HG03064 (cell line): ENCODE measurements at regions not wholly inside any gene's neighbourhood (a gene's known extent, or its start where the extent isn't known, plus 50 kb on each side); places are given as distances from the start of the nearest gene placed in this dataset.
"Not testable (repeated sequence)": the region's sequence is repeated elsewhere in the genome, so short reads cannot be mapped to it uniquely, and the experiment has no call there.

Experiments
- ATAC-seq: cut with Tn5 transposase; IDR thresholded peaks from one replicate; pipeline ENCODE4 v1.9.1; 2021; ENCODE audit warnings: low read depth; ENCODE audit not compliant: unreplicated experiment

DNA sequence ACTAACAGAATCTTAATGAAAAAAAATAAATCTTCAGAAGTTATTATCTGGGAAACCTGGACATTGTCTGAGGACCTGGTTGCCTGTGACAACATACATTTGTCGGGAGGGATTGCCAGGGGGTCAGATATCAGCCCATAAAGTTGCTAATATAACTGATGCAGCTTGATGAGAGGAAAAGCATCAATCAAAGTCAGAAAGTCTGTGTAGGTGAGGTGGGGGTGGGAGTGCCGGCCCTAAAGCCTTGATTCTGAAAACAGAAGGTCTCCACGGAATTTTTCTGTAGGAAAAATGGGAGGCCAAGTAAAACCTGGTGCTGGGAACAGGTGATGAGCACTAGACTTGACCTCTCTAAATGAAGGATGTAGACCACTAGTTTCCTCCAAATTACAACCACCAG, 281.8 kb downstream of the FGFR2 start:
- no peak for ATAC-seq

GRCh38 chr10:121317374-121317773, 280.9 kb downstream of the FGFR2 start:
- no peak for ATAC-seq

DNA sequence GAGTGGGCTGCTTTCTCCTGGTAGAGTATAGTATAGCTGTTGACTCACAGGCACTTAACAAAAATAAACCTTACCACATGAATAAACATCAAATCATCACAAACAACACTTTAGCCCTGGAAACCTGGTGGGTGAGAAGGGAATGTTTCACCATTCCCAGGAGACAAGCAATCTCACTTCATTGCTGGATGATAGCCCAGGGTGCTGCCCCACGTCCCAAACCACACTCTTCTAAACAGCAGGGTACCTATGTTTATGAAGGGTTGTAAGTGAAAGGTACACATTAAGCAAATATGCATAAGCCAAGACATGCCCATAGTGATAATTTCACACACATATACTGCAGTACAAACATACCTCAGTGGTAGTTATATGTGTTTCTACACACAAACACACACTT, 276.2 kb downstream of the FGFR2 start:
- no peak for ATAC-seq

DNA sequence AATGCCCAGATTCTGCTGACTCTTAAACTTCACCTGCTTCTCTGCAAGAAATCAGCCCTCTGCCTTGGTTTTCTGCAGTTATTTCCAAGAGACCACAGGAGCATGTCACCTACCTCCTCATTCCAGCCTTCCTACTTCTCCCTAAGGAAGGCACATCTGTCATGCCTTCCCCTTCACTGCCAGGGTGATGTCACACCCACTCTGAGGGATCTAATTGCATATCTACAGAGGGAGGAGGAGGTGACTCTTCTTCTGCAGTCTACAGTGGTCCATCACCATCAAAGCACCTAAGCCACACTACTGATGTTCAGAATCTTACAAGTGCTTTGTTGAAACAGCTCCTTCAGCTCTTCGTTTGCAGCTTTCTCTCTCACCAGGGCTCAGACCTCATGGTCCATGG, 275.5 kb downstream of the FGFR2 start:
- no peak for ATAC-seq

DNA sequence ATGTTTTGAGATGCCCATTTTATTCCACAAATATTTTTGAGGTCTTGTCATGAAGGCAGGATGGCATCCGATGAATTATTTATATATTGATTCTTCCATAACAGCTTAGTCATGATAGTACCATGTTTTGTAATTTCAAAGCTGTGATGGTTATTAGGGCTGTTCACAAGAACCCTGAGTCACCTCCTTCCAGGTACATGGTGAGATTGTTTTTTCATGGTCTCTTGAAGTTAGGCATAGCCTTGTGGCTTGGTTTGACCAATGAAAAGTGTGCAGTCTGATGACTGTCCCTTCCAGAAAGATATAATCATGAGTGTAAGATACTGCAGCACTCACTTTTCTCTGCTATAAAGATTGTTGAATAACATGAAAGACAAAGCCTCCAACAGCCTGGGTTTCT, 274.8 kb downstream of the FGFR2 start:
- no peak for ATAC-seq

- no peak for ATAC-seq
Observed at GRCh38 chr10:121324678-121325213, 273.5 kb downstream of the FGFR2 start.

GRCh38 chr10:121325490-121326231, 272.6 kb downstream of the FGFR2 start:
- no peak for ATAC-seq

GRCh38 chr10:121326905-121327304, 271.3 kb downstream of the FGFR2 start:
- no peak for ATAC-seq

GRCh38 chr10:121327727-121328126, 270.5 kb downstream of the FGFR2 start:
- ATAC-seq = no peak

GRCh38 chr10:121329631-121330030, 268.6 kb downstream of the FGFR2 start:
- ATAC-seq = not testable (repeated sequence)

DNA sequence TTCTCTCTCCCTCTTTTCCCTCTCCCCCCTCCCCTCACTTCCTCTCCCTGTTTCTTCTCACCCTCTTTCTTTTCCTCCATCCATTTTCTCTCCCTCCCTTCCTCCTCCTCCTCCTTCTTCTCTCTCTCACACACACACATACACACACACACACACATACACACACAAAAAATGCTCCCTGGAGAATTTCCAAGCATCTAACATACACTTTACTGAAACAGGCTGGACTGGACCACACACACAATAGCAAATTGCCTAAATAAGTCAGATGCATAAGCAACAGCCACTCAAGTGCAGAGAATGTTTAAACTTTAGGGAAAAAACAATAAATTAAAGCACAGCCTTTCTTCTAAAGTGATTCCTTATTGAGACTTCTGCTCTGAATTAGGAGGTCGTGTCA, 267.7 kb downstream of the FGFR2 start:
- no peak for ATAC-seq

GRCh38 chr10:121332353-121332752, 265.9 kb downstream of the FGFR2 start:
- ATAC-seq = no peak

- no peak for ATAC-seq
Observed at GRCh38 chr10:121332829-121333765, 265.1 kb downstream of the FGFR2 start.

DNA sequence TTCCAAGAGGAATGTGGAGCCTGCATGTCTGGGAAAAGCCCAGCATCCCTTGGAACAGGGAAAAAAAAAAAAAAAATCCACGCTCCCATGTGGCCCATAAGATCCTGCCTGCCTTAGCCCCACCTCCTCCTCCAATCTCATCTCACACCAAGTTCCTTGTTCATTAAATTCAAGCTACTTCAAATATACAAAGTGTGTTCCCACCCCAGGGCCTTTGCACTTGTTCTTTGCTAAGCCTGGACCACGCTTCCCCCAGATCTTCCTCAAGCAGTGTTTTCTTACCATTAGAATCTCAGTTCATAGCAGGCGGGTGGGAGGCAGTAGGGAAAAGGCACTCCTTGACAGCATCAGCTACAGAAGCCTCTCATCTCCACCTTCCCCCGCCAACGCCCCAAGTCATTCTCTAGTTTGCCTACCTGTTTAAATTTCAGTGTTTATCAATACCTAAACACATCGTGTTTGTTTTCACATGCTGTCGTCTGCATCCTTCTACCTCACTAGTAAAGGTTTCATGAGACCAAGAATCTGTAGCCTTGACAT, 262.8 kb downstream of the FGFR2 start:
- no peak for ATAC-seq

DNA sequence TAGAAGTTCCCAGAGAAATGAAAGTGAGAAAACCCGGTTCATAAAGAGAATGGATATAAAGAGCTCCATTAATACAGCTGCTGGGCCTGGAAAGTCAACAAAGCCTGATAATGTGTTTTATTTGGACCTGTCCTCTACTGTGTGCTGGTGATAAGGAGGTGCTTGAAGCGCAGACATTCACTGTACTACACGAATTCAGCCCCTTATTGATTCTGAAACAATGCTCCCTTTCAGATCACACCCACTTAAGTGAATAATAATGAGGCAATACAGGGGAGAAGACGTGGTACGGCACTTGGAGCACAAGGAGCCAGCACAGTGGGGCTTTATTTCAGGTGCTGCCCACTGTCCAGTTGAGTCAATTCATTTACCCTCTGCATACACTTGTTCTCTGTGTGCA, 260.8 kb downstream of the FGFR2 start:
- no peak for ATAC-seq

GRCh38 chr10:121338206-121338980, 259.9 kb downstream of the FGFR2 start:
- ATAC-seq = no peak

- no peak for ATAC-seq
Observed at GRCh38 chr10:121339114-121339513, 259.1 kb downstream of the FGFR2 start.

- ATAC-seq = no peak
Observed at GRCh38 chr10:121340271-121340831, 257.9 kb downstream of the FGFR2 start.

GRCh38 chr10:121351540-121351939, 246.7 kb downstream of the FGFR2 start:
- ATAC-seq = no peak

DNA sequence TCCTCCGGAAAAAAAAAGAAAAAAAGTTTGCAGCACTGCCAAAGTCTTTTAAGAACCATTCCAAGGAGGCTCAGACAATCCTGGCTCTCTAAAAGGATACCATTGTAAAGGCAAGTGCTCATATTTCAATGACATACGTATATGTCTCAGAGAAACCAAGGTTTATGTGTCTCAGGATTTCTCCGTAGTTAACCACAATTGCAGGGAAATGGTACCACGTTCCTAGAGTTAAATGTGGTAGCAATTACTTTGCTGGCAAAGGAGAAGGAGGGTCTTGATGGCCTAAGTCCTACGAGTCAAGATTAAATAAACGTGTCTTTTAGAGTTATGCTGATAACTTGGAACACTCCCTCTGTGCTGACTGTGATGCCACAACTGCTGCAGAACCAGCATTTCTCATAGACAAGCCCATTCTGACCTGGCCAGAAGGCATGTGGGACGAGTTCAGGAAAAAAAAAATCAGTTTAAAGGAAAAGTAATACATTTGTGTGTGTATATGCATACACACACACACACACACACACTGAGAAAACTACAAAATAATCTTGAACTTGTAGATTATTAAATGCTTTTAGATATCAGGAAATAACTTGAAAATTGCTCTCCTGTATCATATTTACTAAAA, 245.9 kb downstream of the FGFR2 start:
- ATAC-seq = no peak
